SH-SY5Y (cell line): ENCODE measurements at regions not wholly inside any gene's neighbourhood (a gene's known extent, or its start where the extent isn't known, plus 50 kb on each side); places are given as distances from the start of the nearest gene placed in this dataset.

Experiments used
- GATA2 ChIP-seq: IDR thresholded peaks from 2 replicates; pipeline ENCODE4 v1.6.1; 2011; ENCODE audit warnings: mild to moderate bottlenecking, low read depth, low read length
- GATA3 ChIP-seq: IDR thresholded peaks from 2 replicates; pipeline ENCODE4 v1.6.1; 2011; ENCODE audit warnings: low read depth, mild to moderate bottlenecking, low read length, moderate library complexity

GRCh38 chr1:213647864-213648650, 339.7 kb upstream of the PROX1 start:
- TF ChIP-seq GATA3 (no peak), GATA2 (no peak)
